Stomach (tissue), 8 donors: ENCODE measurements at regions not wholly inside any gene's neighbourhood (a gene's known extent, or its start where the extent isn't known, plus 50 kb on each side); places are given as distances from the start of the nearest gene placed in this dataset.
"Not testable (repeated sequence)": the region's sequence is repeated elsewhere in the genome, so short reads cannot be mapped to it uniquely, and the experiment has no call there.

Experiments
- DNase-seq, 2 donors: peaks; one replicate each; pipeline versions ENCODE4 v3.0.0 to v3.0.0-alpha.2; 2013 to 2019
- H3K27ac ChIP-seq, 5 donors: fragments of 200-600 bp in 4 of 5; sonication (generic) in 4 of 5; one replicate each; pipeline ENCODE4 v1.5.1; 2013 to 2019; ENCODE audit warnings: mild to moderate bottlenecking in 1 of 5, moderate library complexity in 1 of 5
- H3K27me3 ChIP-seq, 3 donors: fragments of 200-600 bp; sonication (generic); one replicate each; pipeline ENCODE4 v1.5.1; 2017 to 2019; ENCODE audit warnings: mixed run types in 1 of 3
- H3K36me3 ChIP-seq, 4 donors: fragments of 200-600 bp; sonication (generic); 1 replicate in 3 of 4; 2 replicates in 1 of 4; pipeline ENCODE4 v1.5.1; 2016 to 2019
- H3K4me1 ChIP-seq, 4 donors: fragments of 200-600 bp; sonication (generic); one replicate each; pipeline ENCODE4 v1.5.1; 2016 to 2019
- H3K4me3 ChIP-seq, 4 donors: fragments of 200-600 bp; sonication (generic) in 3 of 4; one replicate each; pipeline ENCODE4 v1.5.1; 2016 to 2019; ENCODE audit warnings: mild to moderate bottlenecking in 1 of 4
- H3K9me3 ChIP-seq, 4 donors: fragments of 200-600 bp; sonication (generic); one replicate each; pipeline ENCODE4 v1.5.1; 2016 to 2019
- EP300 ChIP-seq: sonication (generic); formaldehyde crosslinking; IDR thresholded peaks from one replicate; pipeline ENCODE4 v1.6.1; 2017; ENCODE audit warnings: antibody characterized with exemption
- POLR2A ChIP-seq, 4 donors: fragments of 450-650 bp; IDR thresholded peaks; one replicate each; pipeline ENCODE4 v1.6.1; 2016; ENCODE audit warnings: antibody characterized with exemption in 4 of 4, control low read depth in 2 of 4, mild to moderate bottlenecking in 1 of 4, moderate library complexity in 1 of 4
- POLR2AphosphoS5 ChIP-seq, 3 donors: sonication (generic); formaldehyde crosslinking; IDR thresholded peaks; one replicate each; pipeline ENCODE4 v1.6.1; 2016; ENCODE audit warnings: antibody characterized with exemption in 3 of 3
- WGBS, 5 donors: extraction: QIAGEN DNeasy Blood & Tissue Kit in 3 of 5; methylation state at CpG; one replicate each; pipeline versions ENCODE4 v1.1.5 to v1.1.7; 2013 to 2018; 5-methylcytosine and 5-hydroxymethylcytosine counted together
- intact Hi-C: fragments of 100-400 bp; cut with DNase I; formaldehyde crosslinking; loops from one replicate; pipeline ENCODE4 v1.15.1; 2023; ENCODE audit warnings: low total_unique reads
- TF ChIP-seq, protein P1 (sequence below), 7 experiments: fragments of 450-650 bp in 4 of 7; fragments of 200-600 bp in 3 of 7; sonication (generic) in 3 of 7; IDR thresholded peaks; one replicate each; pipeline ENCODE4 v1.5.1; 2016 to 2019; ENCODE audit warnings: antibody characterized with exemption in 7 of 7, control low read depth in 2 of 7, mild to moderate bottlenecking in 1 of 7
- donor health status: healthy with polysubstance abuse.
- donor health status: Bipolar disorder and iron deficiency.
- donor health status: healthy.

- Histone ChIP-seq H3K4me3 (no peak overlapping the region), H3K36me3 (no peaks in the 10 kb centered on the region), H3K4me1 (no peaks in the 10 kb centered on the region), H3K27me3 (no peaks in the 10 kb centered on the region), H3K9me3 (no peaks in the 10 kb centered on the region), H3K27ac (no peak overlapping the region)
- DNase-seq, result no peak
- TF ChIP-seq POLR2AphosphoS5 (IDR thresholded peaks at IDR 0.05) (no peak), POLR2A (IDR thresholded peaks at IDR 0.05) (no peak), EP300 (no peak)
- TF ChIP-seq, protein P1, sequence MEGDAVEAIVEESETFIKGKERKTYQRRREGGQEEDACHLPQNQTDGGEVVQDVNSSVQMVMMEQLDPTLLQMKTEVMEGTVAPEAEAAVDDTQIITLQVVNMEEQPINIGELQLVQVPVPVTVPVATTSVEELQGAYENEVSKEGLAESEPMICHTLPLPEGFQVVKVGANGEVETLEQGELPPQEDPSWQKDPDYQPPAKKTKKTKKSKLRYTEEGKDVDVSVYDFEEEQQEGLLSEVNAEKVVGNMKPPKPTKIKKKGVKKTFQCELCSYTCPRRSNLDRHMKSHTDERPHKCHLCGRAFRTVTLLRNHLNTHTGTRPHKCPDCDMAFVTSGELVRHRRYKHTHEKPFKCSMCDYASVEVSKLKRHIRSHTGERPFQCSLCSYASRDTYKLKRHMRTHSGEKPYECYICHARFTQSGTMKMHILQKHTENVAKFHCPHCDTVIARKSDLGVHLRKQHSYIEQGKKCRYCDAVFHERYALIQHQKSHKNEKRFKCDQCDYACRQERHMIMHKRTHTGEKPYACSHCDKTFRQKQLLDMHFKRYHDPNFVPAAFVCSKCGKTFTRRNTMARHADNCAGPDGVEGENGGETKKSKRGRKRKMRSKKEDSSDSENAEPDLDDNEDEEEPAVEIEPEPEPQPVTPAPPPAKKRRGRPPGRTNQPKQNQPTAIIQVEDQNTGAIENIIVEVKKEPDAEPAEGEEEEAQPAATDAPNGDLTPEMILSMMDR (IDR thresholded peaks at IDR 0.05), result no peak
- WGBS, 5 donors, result 81 to 93% (median 87%) methylated on average over 3 of the region's 3 CpGs
- intact Hi-C loops, result no loop called here
Measured at GRCh38 chr5:155826611-155827507, 500.1 kb upstream of the SGCD start.

GRCh38 chr5:155827508-155827815, 499.5 kb upstream of the SGCD start:
- H3K4me3 ChIP-seq, H3K36me3 ChIP-seq, H3K27ac ChIP-seq, H3K27me3 ChIP-seq, intact Hi-C loops, DNase-seq, H3K4me1 ChIP-seq, H3K9me3 ChIP-seq: not testable (repeated sequence)
- WGBS, 5 donors, result 45 to 68% (median 56%) methylated on average over 2 of the region's 2 CpGs

- H3K4me1 ChIP-seq, result no peaks in the 10 kb centered on the region
- H3K36me3 ChIP-seq, result no peaks in the 10 kb centered on the region
- no peak overlapping the region for H3K27ac ChIP-seq
- TF ChIP-seq POLR2A (IDR thresholded peaks at IDR 0.05) (no peak), EP300 (no peak), POLR2AphosphoS5 (IDR thresholded peaks at IDR 0.05) (no peak)
- TF ChIP-seq, protein P1 (IDR thresholded peaks at IDR 0.05), result no peak
- no peak for DNase-seq
- 71 to 81% (median 75%) methylated on average over 1 of the region's 1 CpG for WGBS, 5 donors
- no peak overlapping the region for H3K4me3 ChIP-seq
- no peaks in the 10 kb centered on the region for H3K9me3 ChIP-seq
- no peaks in the 10 kb centered on the region for H3K27me3 ChIP-seq
- intact Hi-C loops, result no loop called here
Measured at GRCh38 chr5:155827949-155828348, 499.0 kb upstream of the SGCD start.

- Histone ChIP-seq H3K4me3 (no peak overlapping the region), H3K36me3 (no peaks in the 10 kb centered on the region), H3K27ac (no peak overlapping the region), H3K4me1 (no peaks in the 10 kb centered on the region), H3K9me3 (no peaks in the 10 kb centered on the region), H3K27me3 (no peaks in the 10 kb centered on the region)
- 83 to 87% (median 83%) methylated on average over 4 of the region's 4 CpGs for WGBS, 5 donors
- DNase-seq, result peak in 1 of 2 donors; percentile 1
- TF ChIP-seq, protein P1 (IDR thresholded peaks at IDR 0.05), result no peak
- no peak for TF ChIP-seq POLR2AphosphoS5 (IDR thresholded peaks at IDR 0.05)
- TF ChIP-seq POLR2A (IDR thresholded peaks at IDR 0.05), result no peak
- TF ChIP-seq EP300, result no peak
- intact Hi-C loops, result no loop called here
Measured at GRCh38 chr5:155831491-155831890, 495.5 kb upstream of the SGCD start.

DNA sequence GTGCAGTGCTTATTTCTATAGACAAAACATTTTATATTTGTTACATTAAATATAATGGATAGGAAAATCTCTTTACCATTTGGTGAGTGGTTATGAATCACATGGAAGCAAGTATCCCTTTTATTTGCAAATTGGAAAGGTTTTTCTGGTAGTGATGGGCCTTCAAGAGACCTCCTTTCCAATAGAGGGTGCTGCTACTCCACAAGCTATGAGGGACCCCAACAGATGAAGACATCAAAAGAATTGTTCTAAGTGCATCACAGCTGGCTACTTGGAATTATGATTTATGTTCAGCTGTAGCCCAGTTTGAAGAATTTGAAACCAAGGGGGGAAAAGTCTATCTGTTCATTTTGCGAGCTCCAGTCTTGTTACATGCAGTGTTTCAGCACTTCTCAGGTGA, 493.7 kb upstream of the SGCD start:
- 86 to 94% (median 88%) methylated on average over 1 of the region's 1 CpG for WGBS, 5 donors
- intact Hi-C loops, result no loop called here
- Histone ChIP-seq H3K4me3 (no peak overlapping the region), H3K27me3 (no peaks in the 10 kb centered on the region), H3K4me1 (no peaks in the 10 kb centered on the region), H3K9me3 (no peaks in the 10 kb centered on the region), H3K36me3 (no peaks in the 10 kb centered on the region), H3K27ac (no peak overlapping the region)
- TF ChIP-seq POLR2A (IDR thresholded peaks at IDR 0.05) (no peak), EP300 (no peak), POLR2AphosphoS5 (IDR thresholded peaks at IDR 0.05) (no peak)
- TF ChIP-seq, protein P1 (IDR thresholded peaks at IDR 0.05), result no peak
- DNase-seq, result peak in 1 of 2 donors; percentile 2
